ENCODE measurements at regions not wholly inside any gene's neighbourhood (a gene's known extent, or its start where the extent isn't known, plus 50 kb on each side); places are given as distances from the start of the nearest gene placed in this dataset.

DNA sequence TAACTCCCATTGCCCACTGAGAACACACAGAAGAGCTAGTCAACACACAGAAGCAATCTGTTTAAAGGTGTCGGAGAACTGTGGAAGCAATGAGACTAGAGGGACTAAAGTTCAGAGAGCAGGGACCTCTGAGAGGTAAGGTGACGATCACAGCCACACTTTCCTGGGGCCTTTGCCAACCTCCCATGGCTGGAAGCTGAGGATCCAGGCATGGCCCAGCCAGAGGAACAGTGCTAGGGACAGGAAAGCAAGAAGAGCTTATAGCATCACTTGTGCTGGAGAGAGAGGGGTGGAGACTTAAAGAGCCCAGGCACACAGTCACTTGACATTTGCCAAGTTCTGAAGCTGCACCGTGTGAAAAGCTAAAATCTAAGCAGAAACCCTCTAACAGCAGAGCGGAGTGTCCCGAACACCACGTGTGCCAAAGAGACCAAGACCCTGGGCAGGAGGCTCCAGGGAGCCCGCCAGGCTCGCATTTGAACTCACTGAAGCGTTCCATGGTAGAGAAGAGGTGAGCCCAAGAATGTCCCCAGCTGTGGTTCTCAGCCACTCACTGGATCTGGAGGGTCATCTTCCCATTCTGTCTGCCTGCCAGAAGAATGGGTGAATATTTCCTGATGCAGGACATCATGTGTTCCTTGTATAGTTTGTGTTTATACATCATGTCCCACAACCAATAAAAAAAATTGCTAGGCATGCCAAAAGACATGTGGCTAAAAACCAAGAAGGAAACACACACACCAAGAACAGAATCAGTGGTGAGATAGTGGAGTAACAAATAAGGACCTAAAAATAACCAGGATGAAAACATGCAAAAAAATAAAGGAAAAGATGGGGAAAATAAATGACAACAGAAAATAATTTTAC lies 174.0 kb upstream of the C14orf180 start:
- TF ChIP-seq POLR2AphosphoS5 (IDR thresholded peaks at IDR 0.05), result no peak
- TF ChIP-seq EP300 (IDR thresholded peaks at IDR 0.05), result no peak
- TF ChIP-seq CTCF (IDR thresholded peaks at IDR 0.05), result no peak
- TF ChIP-seq POLR2A (IDR thresholded peaks at IDR 0.05), result no peak
